NOMO-1 (cell line): ENCODE measurements at regions not wholly inside any gene's neighbourhood (a gene's known extent, or its start where the extent isn't known, plus 50 kb on each side); places are given as distances from the start of the nearest gene placed in this dataset.

Source experiments
- DNase-seq, 2 experiments: peaks; one replicate each; lab custom pipeline; 2025; ENCODE audit not compliant: unreplicated experiment in 2 of 2; lab: John Stamatoyannopoulos, UW

DNA sequence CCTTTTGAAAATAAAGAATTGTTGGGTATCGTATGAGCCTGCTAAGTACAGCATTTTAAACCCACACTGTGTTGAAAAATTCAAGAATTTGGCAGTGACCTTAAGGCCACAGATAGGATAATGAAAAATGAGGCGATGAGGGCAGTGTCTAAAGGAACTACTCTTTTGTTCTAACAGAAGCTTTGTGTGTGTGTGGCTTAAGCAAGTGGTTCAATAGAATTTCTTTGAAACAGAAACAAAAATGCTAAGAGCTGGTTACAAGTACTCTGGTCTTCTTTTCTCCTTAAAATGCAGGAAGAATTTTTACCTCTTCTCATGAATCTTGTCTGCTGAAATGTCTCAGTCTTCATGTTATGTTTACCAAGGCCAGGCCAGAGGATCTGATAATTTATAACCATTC is 279.5 kb downstream of the ZNF536 start:
- no peak for DNase-seq

DNA sequence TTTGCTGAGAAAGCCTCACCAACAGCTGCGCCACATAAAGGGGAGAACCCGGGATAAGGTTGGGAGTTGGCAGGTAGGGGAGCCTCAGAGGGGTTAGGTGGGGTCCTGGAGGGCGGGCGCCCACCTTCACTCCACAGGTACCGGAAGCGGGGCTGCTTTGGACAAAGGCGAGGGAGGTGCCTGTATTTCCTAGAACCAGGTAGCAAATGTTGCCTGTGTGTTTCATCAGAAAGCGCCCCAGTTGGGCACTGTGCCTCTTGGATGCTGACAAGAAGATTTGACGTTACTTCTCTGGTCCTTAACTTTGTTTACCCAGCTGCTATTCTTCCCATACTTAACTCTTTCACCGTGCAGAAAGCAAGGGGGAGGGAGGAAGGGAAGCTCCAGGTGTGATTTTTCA is 278.9 kb downstream of the ZNF536 start:
- no peak for DNase-seq

DNA sequence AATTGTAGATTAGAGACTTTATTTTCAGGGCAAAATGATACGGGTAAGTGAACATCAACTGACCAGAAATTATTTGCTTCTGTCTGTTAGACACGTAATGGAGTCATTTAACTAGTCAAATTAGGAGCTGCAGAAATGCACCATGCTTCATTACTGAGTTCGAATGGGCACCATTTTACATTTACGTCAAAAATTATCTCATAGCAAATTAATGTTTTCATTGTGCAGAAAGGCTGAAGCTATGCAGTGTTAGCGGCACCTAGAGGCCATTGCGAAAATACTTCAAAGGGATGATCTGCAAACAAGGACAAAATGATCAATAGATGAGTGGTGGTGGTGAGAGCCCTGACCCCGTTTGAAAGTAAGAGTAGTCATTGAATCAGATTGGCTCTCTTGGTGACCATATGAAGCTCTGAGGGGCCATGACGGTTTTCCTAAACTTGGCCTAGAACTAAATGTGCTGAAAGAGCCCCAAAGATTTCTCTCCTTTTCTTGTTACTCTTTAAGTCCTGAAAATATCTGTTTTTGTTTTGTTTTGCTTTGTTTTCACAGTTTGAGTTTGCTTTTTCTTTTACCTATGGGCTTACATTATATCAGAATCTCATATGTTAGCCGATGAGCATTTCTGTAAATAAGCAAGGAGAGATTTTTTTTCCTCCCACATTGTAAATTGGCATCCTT is 277.9 kb downstream of the ZNF536 start:
- peak; percentile 17 to 41 for DNase-seq

DNA sequence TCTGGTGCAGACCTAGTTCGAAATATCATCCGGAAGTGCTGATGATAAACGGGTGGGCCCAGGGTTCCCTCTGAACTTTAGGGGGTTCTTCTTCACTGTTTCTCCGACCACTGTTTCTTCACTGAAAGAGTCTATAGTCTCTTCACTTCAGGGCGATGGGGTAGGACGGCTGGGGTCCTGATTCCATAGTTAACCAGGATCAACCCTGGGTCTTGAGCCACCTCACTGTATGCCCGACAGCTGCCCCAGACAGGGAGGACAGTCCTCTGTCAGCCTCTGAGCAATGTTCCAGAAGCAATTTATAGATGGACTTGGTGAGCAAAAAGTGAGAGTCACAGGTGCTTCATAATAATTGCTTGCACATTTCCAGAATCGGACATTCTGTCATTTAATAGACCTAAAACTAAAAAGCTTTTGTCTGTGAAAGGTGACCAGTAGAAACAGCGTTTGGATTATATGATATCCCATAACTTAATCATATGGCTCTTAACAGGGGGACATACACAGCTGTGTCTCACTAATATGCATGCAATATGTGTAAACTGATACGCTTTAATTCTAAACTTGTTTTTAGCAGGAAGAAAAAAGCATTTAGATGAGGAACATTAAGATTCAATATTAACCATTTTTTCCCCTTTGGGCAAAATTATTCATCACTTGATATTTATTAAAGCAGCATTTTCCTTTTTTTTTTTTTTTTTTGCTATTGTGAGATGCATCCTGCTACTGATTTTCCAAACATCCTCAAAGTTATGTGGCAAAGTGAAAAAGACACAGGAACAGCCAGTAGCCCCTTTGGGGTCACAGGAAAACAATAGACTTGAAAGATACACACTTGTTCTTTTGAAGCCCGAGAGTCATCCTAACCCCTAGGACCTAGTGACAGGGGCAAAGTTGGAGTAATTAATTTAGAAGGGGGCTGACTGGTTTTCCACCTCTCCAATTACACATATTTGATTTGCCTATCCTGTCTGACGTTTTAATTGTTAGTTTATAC is 277.0 kb downstream of the ZNF536 start:
- no peak for DNase-seq

DNA sequence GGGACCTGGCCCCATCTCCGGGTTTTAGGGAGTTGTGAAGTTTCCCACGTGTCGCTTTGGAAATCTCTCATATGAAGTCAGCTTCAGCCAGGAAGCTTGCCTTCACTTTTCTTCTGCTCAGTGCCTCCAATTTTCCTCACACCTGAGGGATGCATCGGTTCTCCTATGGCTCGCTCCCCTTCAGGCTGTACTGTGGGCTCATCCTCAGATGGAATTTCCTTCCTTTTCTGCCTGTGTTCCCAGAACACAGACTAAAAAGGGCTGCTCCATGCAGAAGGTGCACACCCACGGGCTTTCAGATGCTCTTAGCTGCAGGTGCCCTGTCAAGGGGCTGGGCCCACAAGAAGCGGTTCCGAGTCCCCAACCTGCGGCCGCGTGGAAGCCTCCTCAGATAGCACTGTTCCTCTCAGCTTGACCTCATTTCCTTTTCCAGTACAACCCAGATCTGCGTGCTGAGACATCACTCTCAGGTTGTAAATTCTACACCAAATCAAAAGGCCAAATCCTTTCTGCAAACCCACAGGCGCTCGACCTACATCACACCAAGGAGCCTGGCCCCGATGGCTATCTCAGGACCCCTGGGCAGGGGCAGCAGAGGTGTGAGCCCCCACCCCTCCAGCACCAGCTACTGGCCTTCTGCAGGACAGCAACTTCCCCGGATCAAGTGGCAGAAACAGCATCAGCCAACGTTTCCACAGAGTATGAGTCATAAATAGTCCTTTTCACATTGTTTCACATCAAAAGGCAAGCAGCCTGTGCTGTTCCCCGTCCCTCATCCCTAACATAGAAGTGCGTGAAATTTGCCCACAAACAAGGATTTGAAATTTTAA is 275.9 kb downstream of the ZNF536 start:
- DNase-seq = no peak

DNA sequence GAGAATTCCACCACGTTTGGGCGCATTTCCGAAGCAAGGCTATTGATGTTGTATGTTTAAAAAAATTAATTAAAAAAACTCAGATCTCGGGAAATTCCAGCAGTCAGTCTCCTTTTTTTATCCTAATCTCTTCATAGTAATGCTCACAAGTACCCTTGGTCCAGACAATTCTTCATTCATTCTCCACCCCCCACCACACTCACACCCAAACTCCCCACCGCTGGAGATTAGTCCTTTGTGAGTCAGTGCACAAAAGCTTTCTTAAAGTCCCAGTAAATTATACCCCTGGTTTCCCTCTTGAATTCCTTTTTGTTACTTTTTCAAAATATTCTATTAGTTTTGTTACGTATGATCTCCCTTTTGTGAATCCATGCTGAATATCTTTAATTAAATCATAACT is 274.6 kb downstream of the ZNF536 start:
- no peak for DNase-seq

DNA sequence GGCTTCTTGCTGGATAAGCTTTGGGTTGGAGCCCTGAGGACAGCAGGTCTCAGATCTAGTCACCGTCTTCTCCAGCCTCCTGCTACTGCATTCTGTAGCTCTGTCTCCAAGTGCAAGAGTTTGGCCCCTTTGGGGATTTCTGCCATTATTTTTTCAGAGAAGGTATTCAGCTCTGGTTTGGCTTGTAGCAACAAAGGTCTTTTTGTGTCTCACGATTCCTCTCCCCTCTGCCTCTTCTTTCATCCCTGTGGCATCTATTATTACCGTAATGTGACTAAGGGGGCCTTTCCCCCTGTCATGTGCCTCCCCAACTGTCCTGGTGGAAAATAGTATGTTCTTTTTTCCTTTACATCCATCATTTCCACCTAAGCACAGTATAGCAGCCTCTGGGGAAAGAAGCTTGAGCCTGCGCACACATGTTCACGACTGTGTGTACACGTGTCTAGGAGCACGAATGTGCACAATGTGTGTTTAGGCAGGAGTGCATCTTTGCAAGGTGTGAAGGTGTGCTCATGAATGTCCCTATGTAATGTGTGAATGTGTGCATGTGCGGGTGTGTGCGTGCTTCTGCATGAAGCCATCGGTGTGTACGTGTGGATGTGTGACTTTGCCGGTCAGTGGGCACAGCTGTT is 273.9 kb downstream of the ZNF536 start:
- no peak for DNase-seq

DNA sequence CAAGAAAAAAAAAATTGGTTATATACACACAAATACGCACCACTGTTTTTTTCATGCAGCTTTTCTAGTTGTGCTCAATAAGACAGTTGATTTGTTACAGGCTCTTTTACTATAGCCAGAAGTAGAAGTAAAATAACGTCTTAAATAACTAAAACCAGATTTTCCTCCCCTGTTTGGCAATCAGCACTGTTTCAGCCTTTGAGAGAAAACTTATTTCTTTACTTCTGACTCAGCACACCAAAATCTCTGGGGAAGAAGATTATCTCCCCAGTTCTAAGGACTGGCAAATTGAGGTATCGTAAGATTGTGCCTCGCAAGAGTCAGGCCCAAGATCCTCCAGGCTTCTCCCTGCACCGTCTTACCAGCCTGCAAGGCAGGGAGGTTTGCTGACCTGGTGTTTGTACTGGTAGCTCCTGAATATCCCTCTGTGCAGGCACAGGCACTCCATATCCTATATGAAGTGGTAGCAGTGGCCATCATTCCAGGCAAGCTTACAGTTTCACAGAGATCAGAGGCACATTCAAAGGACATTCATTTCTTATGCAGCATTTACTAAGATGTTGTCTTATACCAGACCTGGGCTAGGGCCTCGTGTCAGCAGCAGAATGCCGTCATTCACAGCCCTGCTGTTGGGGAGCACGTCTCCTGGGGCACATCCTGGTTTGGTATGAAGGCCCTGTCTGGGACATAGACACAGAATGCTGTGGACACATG is 268.2 kb downstream of the ZNF536 start:
- no peak for DNase-seq

DNA sequence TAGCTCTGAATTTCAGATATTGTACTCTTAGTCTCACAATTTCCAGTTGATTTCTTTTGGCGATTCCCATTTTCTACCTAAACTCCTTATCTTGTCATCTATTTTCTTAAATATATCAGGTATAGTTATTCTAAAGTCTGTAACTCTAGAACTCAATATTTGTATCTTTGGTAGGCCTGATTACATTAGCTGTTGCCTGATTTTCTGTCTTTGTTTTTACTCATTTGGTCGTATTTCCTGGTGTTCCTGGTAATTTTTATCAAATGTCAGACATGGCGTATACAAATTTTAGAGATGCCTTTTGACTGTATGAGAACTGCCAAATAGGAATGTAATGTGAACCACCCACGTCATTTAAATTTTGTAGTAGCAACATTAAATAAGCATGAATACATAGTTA is 266.7 kb downstream of the ZNF536 start:
- DNase-seq = no peak

DNA sequence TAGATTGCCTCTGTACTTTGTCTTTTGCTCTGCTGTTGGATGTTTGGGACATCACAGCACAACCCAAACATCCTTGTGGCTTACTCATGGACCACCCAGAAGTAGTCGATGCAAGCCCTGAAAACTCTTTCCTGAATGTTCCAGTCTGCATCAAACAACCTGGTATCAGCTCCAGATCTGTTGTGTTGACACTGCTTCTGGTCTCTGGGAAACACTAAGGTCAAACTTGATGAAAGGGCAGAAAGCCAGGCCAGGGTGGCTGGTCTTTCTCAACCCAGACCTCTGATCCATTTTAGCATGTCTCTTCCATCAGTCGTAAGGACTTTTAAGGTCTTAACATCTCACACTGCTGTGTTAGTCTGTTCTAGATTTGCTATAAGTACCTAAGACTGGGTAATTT is 265.7 kb downstream of the ZNF536 start:
- DNase-seq = no peak

DNA sequence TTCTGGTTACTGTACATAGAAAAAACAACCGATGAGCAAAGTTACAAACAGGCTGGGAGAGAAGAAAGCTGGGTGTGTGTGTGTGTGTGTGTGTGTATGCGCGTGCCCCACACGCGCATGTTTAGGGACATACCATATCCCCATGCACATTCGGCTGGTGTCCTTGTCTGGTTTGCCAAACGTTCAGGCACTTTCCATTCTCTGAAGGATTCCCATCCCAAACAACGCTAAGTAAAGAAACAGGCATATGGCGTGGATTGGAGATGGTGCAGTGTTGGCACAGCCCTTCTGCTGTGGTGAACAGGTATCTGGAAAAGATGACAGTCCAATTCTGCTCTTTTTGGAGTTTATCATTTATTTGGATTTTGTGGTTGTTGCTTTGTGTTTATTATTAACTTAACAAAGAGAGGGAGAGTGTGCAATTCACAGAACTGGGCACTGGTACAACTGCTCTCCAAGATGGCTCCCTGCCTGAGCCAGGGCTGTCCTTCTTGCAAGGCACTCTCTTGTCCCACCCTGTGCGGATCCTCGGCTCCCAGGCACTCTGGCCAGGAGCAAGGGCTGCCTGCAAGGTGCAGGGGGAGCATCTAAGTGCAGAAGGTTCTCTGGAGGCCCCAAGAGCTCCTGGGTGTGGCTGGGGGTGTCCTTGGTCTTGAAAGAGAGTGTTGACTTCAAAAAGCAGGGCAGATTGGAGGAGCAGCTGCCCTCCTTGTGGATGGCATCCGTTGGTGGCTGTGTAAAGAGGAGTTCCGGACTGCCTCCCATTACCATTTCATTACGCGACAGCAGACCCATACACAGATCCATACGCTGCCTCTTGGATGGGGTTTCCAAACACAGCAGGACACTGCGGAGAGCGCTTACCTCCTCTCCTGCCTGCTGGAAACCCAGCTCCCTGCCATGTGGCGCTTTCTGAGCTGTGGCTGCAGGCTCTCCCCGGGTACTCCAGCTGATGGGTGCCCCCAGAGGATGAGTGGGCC is 263.1 kb downstream of the ZNF536 start:
- DNase-seq = no peak

DNA sequence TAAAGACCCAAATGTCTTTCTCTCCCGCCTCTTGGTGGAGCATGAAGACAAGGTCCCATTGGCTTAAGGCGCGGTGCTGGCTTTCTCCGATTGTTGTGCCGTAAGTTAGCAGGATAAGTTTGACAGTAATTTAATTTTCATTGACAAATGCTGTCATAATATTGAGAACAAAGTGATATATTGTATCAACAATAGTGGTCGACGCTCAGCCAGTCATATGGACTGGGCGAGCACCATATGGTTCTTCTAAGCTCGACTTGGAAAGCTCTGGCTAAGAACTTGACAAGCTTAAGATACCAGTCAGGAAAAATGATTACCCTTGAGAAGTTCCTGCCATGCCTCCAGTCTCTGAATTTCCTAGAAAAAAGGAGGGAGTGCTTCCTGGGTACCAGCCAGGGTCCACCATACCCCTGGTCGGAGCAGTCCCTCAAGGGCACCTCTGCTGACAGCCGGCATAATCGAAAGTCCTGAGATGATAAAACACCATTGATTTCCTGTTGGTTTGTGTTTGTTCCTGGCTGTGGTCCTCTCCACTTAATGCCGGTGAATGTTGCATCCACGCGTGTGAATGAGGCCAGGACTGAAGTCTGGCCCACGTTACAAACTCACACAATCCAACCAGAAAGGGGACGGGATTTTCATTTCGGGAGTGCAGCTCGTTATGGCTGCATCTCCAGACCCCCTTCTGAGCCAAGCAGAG is 262.1 kb downstream of the ZNF536 start:
- no peak for DNase-seq

DNA sequence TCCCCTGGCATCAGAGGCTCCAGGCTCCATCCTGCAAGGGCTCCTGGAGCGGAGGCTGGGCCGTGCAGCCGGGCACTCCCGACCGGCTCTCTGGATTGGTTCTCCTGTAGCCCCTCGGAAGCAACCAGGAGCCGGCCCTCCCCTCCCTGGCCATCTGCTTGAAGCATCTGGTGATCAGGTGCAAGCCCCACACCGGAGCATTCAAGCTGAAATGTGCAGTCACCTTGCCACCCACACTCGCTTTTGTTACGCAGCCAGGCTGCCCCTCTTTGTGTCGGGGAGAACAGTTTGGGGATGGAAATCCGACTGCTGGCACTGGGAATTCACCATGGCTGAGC is 258.8 kb downstream of the ZNF536 start:
- no peak for DNase-seq

DNA sequence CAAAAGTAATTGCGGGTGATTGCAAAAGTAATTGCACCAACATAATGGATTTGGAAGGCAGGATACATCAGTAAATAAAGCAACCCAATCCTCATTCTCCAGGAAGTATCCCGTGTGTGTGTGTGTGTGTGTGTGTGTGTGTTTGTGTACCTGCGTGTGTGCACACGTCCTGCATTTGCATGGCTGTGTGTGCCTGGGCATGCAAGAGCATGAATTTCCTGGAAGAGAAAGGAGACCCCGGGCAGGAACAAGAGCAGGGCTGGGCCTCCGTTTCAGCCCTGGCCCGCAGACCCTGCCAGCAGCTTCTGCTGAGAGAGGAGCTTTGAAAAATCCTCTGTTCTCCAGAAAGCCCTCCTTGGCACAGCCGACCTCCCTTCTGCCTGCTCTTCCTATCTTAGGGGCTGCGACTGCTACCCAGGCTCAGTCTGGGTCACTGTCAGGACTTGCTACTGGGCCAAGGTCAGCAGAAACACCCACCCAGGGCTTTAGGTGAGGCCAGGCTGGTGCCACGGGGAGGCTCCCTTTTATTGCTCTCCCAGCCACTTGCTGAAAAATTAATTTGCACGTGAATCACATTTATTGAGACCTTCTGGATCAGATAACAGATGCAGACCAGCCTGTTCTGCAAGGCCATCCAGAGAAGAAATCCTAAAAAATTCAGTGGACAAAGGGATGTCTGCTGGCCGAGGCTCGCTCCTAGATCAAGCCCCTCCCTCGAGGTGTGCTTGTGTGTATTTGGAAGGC is 258.3 kb downstream of the ZNF536 start:
- DNase-seq = no peak

DNA sequence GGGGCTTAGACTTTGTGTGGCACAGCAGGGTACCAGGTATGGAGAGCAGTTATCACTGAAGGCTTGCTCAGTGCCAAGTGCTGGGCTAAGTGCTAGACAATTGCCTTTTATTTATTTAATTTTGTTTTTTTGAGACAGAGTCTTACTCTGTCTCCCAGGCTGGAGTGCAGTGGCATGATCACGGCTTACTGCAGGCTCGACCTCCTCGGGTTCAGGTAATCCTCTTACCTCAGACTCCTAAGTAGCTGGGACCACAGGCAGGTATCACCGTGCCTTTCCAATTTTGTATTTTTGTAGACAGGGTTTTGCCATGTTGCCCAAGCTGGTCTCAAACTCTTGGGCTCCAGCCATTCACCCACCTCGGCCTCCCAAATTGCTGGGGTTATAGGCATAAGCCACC is 256.9 kb downstream of the ZNF536 start:
- DNase-seq = no peak

DNA sequence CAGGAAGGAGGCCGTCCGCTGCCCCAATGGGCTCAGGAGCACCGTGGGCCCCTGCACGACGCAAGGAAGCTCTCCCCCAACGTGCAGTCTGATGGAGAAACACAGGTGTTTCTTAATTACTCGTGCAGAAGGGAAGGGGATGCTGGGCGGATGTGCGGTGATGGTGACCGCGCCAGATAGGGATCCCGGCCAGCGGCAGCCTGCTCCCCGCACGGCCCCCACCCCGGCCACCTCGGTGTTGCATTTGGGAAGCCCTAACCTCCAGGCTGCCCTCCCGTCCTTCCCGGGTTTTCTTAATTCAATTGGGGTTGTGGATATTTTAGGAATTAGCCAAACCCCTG is 254.4 kb downstream of the ZNF536 start:
- DNase-seq = no peak

DNA sequence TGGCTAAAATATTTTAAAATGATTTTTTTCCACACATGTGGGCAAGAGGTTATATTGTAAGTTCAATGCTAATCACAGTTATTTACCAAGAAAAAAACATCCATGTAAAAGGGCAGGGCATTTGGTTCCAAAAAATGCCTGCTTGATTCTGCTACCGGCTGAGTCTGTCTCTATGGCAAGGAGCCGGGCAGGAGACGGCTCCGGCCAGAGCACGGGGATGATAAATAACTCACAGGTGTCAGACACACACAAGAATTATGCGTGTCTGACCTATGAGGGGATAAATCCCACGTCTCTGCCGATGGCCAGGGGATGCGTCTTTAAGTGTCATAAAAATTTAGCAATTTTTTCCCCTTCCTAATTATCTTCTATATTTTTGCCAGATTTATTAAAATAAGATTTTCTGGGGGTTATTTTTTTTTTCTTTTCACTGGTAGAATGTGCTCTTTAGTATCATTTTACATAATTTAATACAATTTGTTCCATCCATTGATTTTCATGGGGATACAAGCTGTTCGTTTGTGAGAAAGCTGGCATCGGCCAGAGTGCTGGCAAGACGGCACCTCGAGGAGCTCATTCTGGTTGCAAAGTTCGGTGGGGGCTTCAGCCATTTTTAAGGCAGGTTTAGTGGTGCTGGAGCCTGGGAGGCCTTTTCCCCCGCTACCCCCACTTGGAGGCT is 253.9 kb downstream of the ZNF536 start:
- no peak for DNase-seq
